ENCODE measurements at regions not wholly inside any gene's neighbourhood (a gene's known extent, or its start where the extent isn't known, plus 50 kb on each side); places are given as distances from the start of the nearest gene placed in this dataset.

GRCh38 chrX:139204571-139204897 lies 326.0 kb upstream of the F9 start:
- H3K27ac ChIP-seq (ENCODE audit: poor library complexity, severe bottlenecking): no peak overlapping the region
- no peaks in the 10 kb centered on the region for H3K4me1 ChIP-seq (ENCODE audit: insufficient read depth, poor library complexity, severe bottlenecking)
- ATAC-seq (ENCODE audit: low read depth) (no peak), DNase-seq (ENCODE audit: low spot score) (no peak)
- peaks cover 5% of the 10 kb centered on the region for H3K27me3 ChIP-seq (ENCODE audit: insufficient read depth, poor library complexity, severe bottlenecking)
- peak overlapping the region; percentile 26 for H3K4me3 ChIP-seq (ENCODE audit: severe bottlenecking)
- TF ChIP-seq CTCF (IDR thresholded peaks at IDR 0.05; ENCODE audit: poor library complexity, severe bottlenecking): no peak
- H3K36me3 ChIP-seq (ENCODE audit: low read depth): no peaks in the 10 kb centered on the region
- H3K9me3 ChIP-seq (ENCODE audit: severe bottlenecking): no peaks in the 10 kb centered on the region

- Histone ChIP-seq H3K27me3 (ENCODE audit: insufficient read depth, poor library complexity, severe bottlenecking) (peaks cover 5% of the 10 kb centered on the region), H3K36me3 (ENCODE audit: low read depth) (no peaks in the 10 kb centered on the region), H3K27ac (ENCODE audit: poor library complexity, severe bottlenecking) (no peak overlapping the region), H3K9me3 (ENCODE audit: severe bottlenecking) (no peaks in the 10 kb centered on the region), H3K4me1 (ENCODE audit: insufficient read depth, poor library complexity, severe bottlenecking) (no peaks in the 10 kb centered on the region), H3K4me3 (ENCODE audit: severe bottlenecking) (peak overlapping the region; percentile 26)
- DNase-seq (ENCODE audit: low spot score): no peak
- TF ChIP-seq CTCF (IDR thresholded peaks at IDR 0.05; ENCODE audit: poor library complexity, severe bottlenecking): no peak
- ATAC-seq (ENCODE audit: low read depth): peak; percentile 43
These were observed 326.6 kb upstream of the F9 start for GRCh38 chrX:139203651-139204570.

GRCh38 chrX:139202742-139203420 lies 327.7 kb upstream of the F9 start:
- DNase-seq (ENCODE audit: low spot score): no peak
- no peaks in the 10 kb centered on the region for H3K4me1 ChIP-seq (ENCODE audit: insufficient read depth, poor library complexity, severe bottlenecking)
- ATAC-seq (ENCODE audit: low read depth): no peak
- no peak overlapping the region for H3K27ac ChIP-seq (ENCODE audit: poor library complexity, severe bottlenecking)
- H3K4me3 ChIP-seq (ENCODE audit: severe bottlenecking): no peak overlapping the region
- H3K27me3 ChIP-seq (ENCODE audit: insufficient read depth, poor library complexity, severe bottlenecking): peaks cover 5% of the 10 kb centered on the region
- no peaks in the 10 kb centered on the region for H3K36me3 ChIP-seq (ENCODE audit: low read depth)
- no peak for TF ChIP-seq CTCF (IDR thresholded peaks at IDR 0.05; ENCODE audit: poor library complexity, severe bottlenecking)
- H3K9me3 ChIP-seq (ENCODE audit: severe bottlenecking): no peaks in the 10 kb centered on the region

- TF ChIP-seq CTCF (IDR thresholded peaks at IDR 0.05; ENCODE audit: poor library complexity, severe bottlenecking): no peak
- peaks cover 5% of the 10 kb centered on the region for H3K27me3 ChIP-seq (ENCODE audit: insufficient read depth, poor library complexity, severe bottlenecking)
- no peaks in the 10 kb centered on the region for H3K9me3 ChIP-seq (ENCODE audit: severe bottlenecking)
- H3K27ac ChIP-seq (ENCODE audit: poor library complexity, severe bottlenecking): no peak overlapping the region
- no peaks in the 10 kb centered on the region for H3K4me1 ChIP-seq (ENCODE audit: insufficient read depth, poor library complexity, severe bottlenecking)
- no peaks in the 10 kb centered on the region for H3K36me3 ChIP-seq (ENCODE audit: low read depth)
- no peak overlapping the region for H3K4me3 ChIP-seq (ENCODE audit: severe bottlenecking)
- DNase-seq (ENCODE audit: low spot score): no peak
- no peak for ATAC-seq (ENCODE audit: low read depth)
These were observed 328.6 kb upstream of the F9 start for GRCh38 chrX:139201924-139202323.

All from RWPE2 (cell line).